Ascending aorta (tissue), 2 donors: ENCODE measurements at regions not wholly inside any gene's neighbourhood (a gene's known extent, or its start where the extent isn't known, plus 50 kb on each side); places are given as distances from the start of the nearest gene placed in this dataset.
"Not testable (repeated sequence)": the region's sequence is repeated elsewhere in the genome, so short reads cannot be mapped to it uniquely, and the experiment has no call there.

Experiments
- DNase-seq, 2 donors: peaks; one replicate each; pipeline ENCODE4 v3.0.0-alpha.2; 2019; ENCODE audit warnings: low spot score in 2 of 2
- H3K27ac ChIP-seq, 2 donors: fragments of 200-600 bp; sonication (generic); one replicate each; pipeline ENCODE4 v1.5.1; 2016 to 2017; ENCODE audit warnings: mild to moderate bottlenecking in 1 of 2
- H3K27me3 ChIP-seq: fragments of 200-600 bp; sonication (generic); one replicate; pipeline ENCODE4 v1.5.1; 2017
- H3K36me3 ChIP-seq, 2 donors: fragments of 200-600 bp; sonication (generic); one replicate each; pipeline ENCODE4 v1.5.1; 2016
- H3K4me1 ChIP-seq, 2 donors: fragments of 200-600 bp; sonication (generic); one replicate each; pipeline ENCODE4 v1.5.1; 2016 to 2017; ENCODE audit warnings: mild to moderate bottlenecking in 1 of 2
- H3K4me3 ChIP-seq, 2 donors: fragments of 200-600 bp; sonication (generic); one replicate each; pipeline ENCODE4 v1.5.1; 2016 to 2017; ENCODE audit warnings: mild to moderate bottlenecking in 1 of 2
- H3K9me3 ChIP-seq, 2 donors: fragments of 200-600 bp; sonication (generic); one replicate each; pipeline ENCODE4 v1.5.1; 2016
- intact Hi-C: fragments of 100-400 bp; cut with DNase I; formaldehyde crosslinking; loops from one replicate; pipeline ENCODE4 v1.15.1; 2023
- TF ChIP-seq, protein P1 (sequence below), 3 experiments: fragments of 200-600 bp in 2 of 3; fragments of 450-650 bp in 1 of 3; sonication (generic) in 2 of 3; IDR thresholded peaks; one replicate each; pipeline ENCODE4 v1.5.1; 2016 to 2019; ENCODE audit warnings: antibody characterized with exemption in 3 of 3, mild to moderate bottlenecking in 1 of 3, moderate library complexity in 1 of 3

DNA sequence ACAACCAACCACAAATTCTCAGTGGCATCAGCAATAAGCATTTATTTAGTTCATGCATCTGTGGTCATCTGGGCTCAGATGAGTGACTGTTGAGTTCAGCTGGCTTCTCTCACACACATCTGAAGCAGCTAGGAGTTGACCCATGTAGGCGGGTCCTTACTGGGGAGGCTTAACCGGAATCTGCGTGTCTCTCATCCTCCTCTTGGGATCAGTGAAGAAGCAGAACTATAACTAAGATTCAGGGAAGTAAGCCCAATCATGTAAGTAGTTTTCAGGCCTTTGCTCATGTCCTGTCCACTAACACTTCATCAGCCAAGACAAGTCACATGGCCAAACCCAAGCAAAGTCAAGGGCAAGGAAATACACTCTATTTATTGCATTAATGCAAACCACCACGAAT is 236.2 kb downstream of the C11orf87 start:
- TF ChIP-seq, protein P1, sequence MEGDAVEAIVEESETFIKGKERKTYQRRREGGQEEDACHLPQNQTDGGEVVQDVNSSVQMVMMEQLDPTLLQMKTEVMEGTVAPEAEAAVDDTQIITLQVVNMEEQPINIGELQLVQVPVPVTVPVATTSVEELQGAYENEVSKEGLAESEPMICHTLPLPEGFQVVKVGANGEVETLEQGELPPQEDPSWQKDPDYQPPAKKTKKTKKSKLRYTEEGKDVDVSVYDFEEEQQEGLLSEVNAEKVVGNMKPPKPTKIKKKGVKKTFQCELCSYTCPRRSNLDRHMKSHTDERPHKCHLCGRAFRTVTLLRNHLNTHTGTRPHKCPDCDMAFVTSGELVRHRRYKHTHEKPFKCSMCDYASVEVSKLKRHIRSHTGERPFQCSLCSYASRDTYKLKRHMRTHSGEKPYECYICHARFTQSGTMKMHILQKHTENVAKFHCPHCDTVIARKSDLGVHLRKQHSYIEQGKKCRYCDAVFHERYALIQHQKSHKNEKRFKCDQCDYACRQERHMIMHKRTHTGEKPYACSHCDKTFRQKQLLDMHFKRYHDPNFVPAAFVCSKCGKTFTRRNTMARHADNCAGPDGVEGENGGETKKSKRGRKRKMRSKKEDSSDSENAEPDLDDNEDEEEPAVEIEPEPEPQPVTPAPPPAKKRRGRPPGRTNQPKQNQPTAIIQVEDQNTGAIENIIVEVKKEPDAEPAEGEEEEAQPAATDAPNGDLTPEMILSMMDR (IDR thresholded peaks at IDR 0.05): no peak
- no peak overlapping the region for H3K27ac ChIP-seq
- intact Hi-C loops: no loop called here
- no peaks in the 10 kb centered on the region for H3K27me3 ChIP-seq
- no peak for DNase-seq
- H3K4me3 ChIP-seq: no peak overlapping the region
- H3K4me1 ChIP-seq: no peaks in the 10 kb centered on the region
- H3K9me3 ChIP-seq: no peaks in the 10 kb centered on the region
- H3K36me3 ChIP-seq: no peaks in the 10 kb centered on the region

DNA sequence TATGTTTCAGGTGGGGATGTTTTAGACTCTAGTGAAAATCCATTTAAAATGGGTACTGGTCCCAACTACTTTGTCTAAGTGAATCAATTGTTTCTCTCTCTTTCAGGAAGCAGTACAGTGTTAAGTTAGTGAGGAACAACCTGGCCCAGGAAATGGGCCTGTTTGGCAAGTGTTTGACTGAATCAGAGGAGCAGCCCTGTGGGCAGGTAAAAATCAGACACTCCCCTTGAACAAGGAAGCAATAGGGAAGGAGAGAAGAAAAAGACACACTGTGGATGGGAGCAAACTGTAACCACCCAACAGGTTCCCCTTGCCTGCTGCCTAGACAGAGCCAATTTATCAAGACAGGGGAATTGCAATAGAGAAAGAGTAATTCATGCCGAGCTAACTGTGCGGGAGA is 245.7 kb downstream of the C11orf87 start:
- no peaks in the 10 kb centered on the region for H3K27me3 ChIP-seq
- H3K27ac ChIP-seq: no peak overlapping the region
- TF ChIP-seq, protein P1 (IDR thresholded peaks at IDR 0.05): no peak
- H3K4me3 ChIP-seq: no peak overlapping the region
- H3K9me3 ChIP-seq: peaks cover 0 to 6% of the 10 kb centered on the region in 2 donors
- H3K36me3 ChIP-seq: no peaks in the 10 kb centered on the region
- no peaks in the 10 kb centered on the region for H3K4me1 ChIP-seq
- intact Hi-C loops: no loop called here
- no peak for DNase-seq

DNA sequence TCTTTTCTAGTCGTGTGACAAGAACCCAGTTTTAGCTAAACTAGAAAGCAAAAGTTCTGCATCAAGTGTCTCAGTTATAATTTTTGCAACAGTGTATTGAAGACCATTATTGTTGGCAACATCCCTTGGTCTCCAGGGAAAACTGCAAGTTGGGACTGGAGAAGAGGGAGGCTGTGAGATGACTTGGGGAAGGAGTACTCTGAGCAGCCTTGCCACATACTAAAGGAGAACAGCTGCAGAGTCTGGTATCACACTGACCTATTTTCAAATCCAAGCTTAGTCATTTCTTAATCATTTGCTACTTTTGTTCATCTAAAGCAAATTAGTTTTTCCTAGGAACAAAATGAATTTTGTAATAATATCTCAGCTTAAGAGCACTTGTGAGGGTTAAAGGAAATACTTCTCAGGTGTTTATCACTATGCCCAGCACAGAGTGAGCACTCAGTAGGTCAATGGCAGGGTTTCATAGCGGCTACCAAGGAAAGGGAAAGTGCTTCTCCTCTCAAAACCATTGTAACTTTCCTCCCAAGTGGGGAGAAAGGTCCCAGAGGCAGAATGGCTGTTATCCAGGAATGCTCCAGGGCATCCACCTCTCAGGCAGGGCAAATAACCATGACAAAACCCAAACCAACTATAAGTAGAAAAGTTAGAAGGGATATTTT is 247.1 kb downstream of the C11orf87 start:
- TF ChIP-seq, protein P1 (IDR thresholded peaks at IDR 0.05): no peak
- Histone ChIP-seq H3K36me3 (no peaks in the 10 kb centered on the region), H3K4me1 (no peaks in the 10 kb centered on the region), H3K4me3 (no peak overlapping the region), H3K27me3 (no peaks in the 10 kb centered on the region), H3K9me3 (peaks cover 0 to 6% of the 10 kb centered on the region in 2 donors), H3K27ac (no peak overlapping the region)
- intact Hi-C loops: no loop called here
- DNase-seq: no peak

DNA sequence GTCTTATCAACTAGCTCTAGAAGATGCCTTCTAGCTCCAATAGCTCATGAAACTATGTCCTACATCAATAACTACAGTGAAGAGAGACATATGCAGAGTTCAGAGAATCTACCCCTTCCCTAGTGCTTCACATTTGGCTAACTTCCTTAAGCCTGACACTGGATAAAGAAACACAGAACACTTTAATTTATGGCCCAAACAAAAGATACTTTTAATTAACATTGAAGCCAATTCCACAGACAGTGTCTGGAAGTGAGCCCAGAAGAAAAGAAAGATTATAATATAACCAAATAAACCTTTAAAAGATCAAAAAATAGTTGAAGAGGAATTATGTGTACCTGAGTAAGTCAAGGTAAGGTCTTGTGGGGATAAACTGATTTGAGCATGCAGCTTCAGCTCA is 255.2 kb downstream of the C11orf87 start:
- no peaks in the 10 kb centered on the region for H3K36me3 ChIP-seq
- no peak for DNase-seq
- TF ChIP-seq, protein P1 (IDR thresholded peaks at IDR 0.05): no peak
- no peak overlapping the region for H3K27ac ChIP-seq
- no peaks in the 10 kb centered on the region for H3K9me3 ChIP-seq
- intact Hi-C loops: no loop called here
- H3K4me3 ChIP-seq: no peak overlapping the region
- H3K4me1 ChIP-seq: no peaks in the 10 kb centered on the region
- no peaks in the 10 kb centered on the region for H3K27me3 ChIP-seq

DNA sequence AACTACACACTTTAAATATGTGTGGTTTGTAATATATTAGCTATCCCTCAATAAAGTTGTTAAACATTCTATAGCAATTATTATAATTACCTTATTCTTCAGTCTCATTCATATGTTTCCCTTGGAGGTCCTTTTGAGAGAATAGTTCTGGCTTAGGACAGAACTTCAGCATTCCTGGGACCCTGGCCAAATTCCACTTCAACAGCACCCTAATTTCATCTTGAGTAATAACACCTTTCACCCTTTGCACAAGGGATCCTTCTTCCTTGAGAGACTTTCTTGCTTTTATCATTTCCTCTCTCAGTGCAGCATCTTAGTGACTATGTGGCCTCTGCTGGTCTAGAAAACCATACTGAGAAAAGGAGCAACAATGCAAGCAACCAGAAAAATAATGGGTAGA is 255.9 kb downstream of the C11orf87 start:
- Histone ChIP-seq H3K27me3 (no peaks in the 10 kb centered on the region), H3K36me3 (no peaks in the 10 kb centered on the region), H3K4me3 (no peak overlapping the region), H3K4me1 (no peaks in the 10 kb centered on the region), H3K9me3 (no peaks in the 10 kb centered on the region), H3K27ac (no peak overlapping the region)
- no peak for DNase-seq
- TF ChIP-seq, protein P1 (IDR thresholded peaks at IDR 0.05): no peak
- intact Hi-C loops: no loop called here

DNA sequence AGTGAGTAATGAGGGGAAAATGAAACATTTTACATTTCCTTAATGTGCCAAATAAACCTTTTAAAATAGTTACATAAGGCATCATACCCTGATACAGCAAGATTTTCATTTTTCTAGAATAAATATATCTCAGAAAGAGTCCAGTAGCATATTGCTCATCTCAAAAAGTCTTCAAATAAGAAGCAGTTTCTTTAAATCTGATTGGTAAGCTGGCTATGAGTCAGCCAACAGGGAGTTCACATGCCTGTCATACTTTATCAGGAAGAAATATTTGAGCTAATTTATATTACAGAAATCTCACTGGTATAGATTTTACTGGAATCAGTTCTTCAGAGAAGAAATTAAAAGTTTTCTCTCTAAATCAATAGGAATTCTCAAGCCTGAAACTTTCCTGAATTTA is 258.1 kb downstream of the C11orf87 start:
- Histone ChIP-seq H3K36me3 (no peaks in the 10 kb centered on the region), H3K27me3 (no peaks in the 10 kb centered on the region), H3K4me3 (no peak overlapping the region), H3K9me3 (no peaks in the 10 kb centered on the region), H3K27ac (no peak overlapping the region), H3K4me1 (no peaks in the 10 kb centered on the region)
- intact Hi-C loops: no loop called here
- TF ChIP-seq, protein P1 (IDR thresholded peaks at IDR 0.05): no peak
- DNase-seq: no peak

DNA sequence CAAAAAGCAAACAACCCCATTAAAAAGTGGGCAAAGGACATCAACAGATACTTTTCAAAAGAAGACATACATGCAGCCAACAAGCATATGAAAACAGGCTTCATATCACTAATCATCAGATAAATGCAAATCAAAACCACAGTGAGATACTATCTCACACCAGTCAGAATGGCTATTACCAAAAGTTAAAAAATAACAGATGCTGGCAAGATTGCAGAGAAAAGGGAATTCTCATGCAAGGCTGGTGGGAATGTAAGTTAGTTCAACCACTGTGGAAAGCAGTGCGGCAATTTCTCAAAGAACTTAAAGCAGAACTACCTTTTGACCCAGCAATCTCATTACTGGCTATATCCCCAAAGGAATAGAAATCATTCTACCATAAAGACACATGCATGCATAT is 260.8 kb downstream of the C11orf87 start:
- DNase-seq, H3K27ac ChIP-seq, H3K4me1 ChIP-seq, H3K36me3 ChIP-seq, intact Hi-C loops, H3K27me3 ChIP-seq, H3K4me3 ChIP-seq, H3K9me3 ChIP-seq: not testable (repeated sequence)
